ENCODE measurements at regions not wholly inside any gene's neighbourhood (a gene's known extent, or its start where the extent isn't known, plus 50 kb on each side); places are given as distances from the start of the nearest gene placed in this dataset.

- Histone ChIP-seq H3K27ac (ENCODE audit: low read depth) (no peak overlapping the region), H3K4me1 (ENCODE audit: insufficient read depth) (no peaks in the 10 kb centered on the region), H4K20me1 (replicated peaks; ENCODE audit: insufficient read depth) (no peaks in the 10 kb centered on the region), H3K79me2 (replicated peaks; ENCODE audit: insufficient read depth) (no peaks in the 10 kb centered on the region), H3K27me3 (ENCODE audit: insufficient read depth) (no peaks in the 10 kb centered on the region), H3K9me2 (ENCODE audit: insufficient read depth) (no peaks in the 10 kb centered on the region), H3F3A (replicated peaks; ENCODE audit: low read depth) (no peaks in the 10 kb centered on the region), H2AFZ (no peak overlapping the region), H3K4me2 (no peak overlapping the region), H3K4me3 (no peak overlapping the region), H3K36me3 (ENCODE audit: insufficient read depth) (no peaks in the 10 kb centered on the region)
- Mint-ChIP-seq H3K27me3 (ENCODE audit: insufficient read depth, low read depth, poor library complexity) (no peaks in the 10 kb centered on the region), H3K36me3 (ENCODE audit: low read depth) (no peaks in the 10 kb centered on the region), H3K27ac (no peak overlapping the region), H3K4me3 (no peak overlapping the region), H3K9me3 (no peaks in the 10 kb centered on the region), H3K4me1 (no peaks in the 10 kb centered on the region; the same call in 2 of the 3 replicates)
- DNase-seq (ENCODE audit: low spot score) (no peak), ATAC-seq (no peak)
- TF ChIP-seq ZNF462 (CRISPR knock-in tag; IDR thresholded peaks at IDR 0.05): no peak
- TF ChIP-seq CTCF (conservative IDR thresholded peaks at IDR 0.05; ENCODE audit: low read depth in 2 of 2): no peak
- TF ChIP-seq, protein P1, sequence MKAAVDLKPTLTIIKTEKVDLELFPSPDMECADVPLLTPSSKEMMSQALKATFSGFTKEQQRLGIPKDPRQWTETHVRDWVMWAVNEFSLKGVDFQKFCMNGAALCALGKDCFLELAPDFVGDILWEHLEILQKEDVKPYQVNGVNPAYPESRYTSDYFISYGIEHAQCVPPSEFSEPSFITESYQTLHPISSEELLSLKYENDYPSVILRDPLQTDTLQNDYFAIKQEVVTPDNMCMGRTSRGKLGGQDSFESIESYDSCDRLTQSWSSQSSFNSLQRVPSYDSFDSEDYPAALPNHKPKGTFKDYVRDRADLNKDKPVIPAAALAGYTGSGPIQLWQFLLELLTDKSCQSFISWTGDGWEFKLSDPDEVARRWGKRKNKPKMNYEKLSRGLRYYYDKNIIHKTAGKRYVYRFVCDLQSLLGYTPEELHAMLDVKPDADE (IDR thresholded peaks at IDR 0.05): no peak
- TF ChIP-seq STAT1 (IDR thresholded peaks at IDR 0.05; ENCODE audit: unreplicated experiment): no peak
Measured at GRCh38 chr4:156138781-156139280, 185.2 kb upstream of the CTSO start.

All from GM23338 (cell line).